ENCODE measurements at regions not wholly inside any gene's neighbourhood (a gene's known extent, or its start where the extent isn't known, plus 50 kb on each side); places are given as distances from the start of the nearest gene placed in this dataset.

- TF ChIP-seq CTCF (IDR thresholded peaks at IDR 0.05) = no peak
- no peak for TF ChIP-seq EP300 (IDR thresholded peaks at IDR 0.05)
- no peak for TF ChIP-seq POLR2A (IDR thresholded peaks at IDR 0.05)
- Histone ChIP-seq H3K36me3 (no peaks in the 10 kb centered on the region), H3K27ac (no peak overlapping the region), H3K27me3 (no peaks in the 10 kb centered on the region), H3K9me3 (no peaks in the 10 kb centered on the region), H3K4me3 (no peak overlapping the region), H3K4me1 (no peaks in the 10 kb centered on the region)
- DNase-seq (ENCODE audit: low spot score in 2 of 2) = no peak
- WGBS, 2 donors = 88 to 95% methylated on average over 1 of the region's 1 CpG
Observed at GRCh38 chr15:47917881-47918280, 200.6 kb downstream of the SEMA6D start.

- WGBS, 2 donors = 75 to 82% methylated on average over 3 of the region's 3 CpGs
- H3K4me1 ChIP-seq = no peaks in the 10 kb centered on the region
- H3K27ac ChIP-seq = no peak overlapping the region
- no peaks in the 10 kb centered on the region for H3K27me3 ChIP-seq
- TF ChIP-seq EP300 (IDR thresholded peaks at IDR 0.05) = no peak
- TF ChIP-seq POLR2A (IDR thresholded peaks at IDR 0.05) = no peak
- TF ChIP-seq CTCF (IDR thresholded peaks at IDR 0.05) = no peak
- no peaks in the 10 kb centered on the region for H3K36me3 ChIP-seq
- H3K4me3 ChIP-seq = no peak overlapping the region
- no peaks in the 10 kb centered on the region for H3K9me3 ChIP-seq
- DNase-seq (ENCODE audit: low spot score in 2 of 2) = no peak
Observed at GRCh38 chr15:47918877-47919276, 201.6 kb downstream of the SEMA6D start.

GRCh38 chr15:47924381-47924780, 196.4 kb upstream of the SLC24A5 start:
- no peaks in the 10 kb centered on the region for H3K9me3 ChIP-seq
- DNase-seq (ENCODE audit: low spot score in 2 of 2) = no peak
- 54 to 66% methylated on average over 4 of the region's 4 CpGs for whole genome bisulfite sequencing, 2 donors
- no peak overlapping the region for H3K27ac ChIP-seq
- TF ChIP-seq CTCF (IDR thresholded peaks at IDR 0.05) = no peak
- TF ChIP-seq POLR2A (IDR thresholded peaks at IDR 0.05) = no peak
- TF ChIP-seq EP300 (IDR thresholded peaks at IDR 0.05) = no peak
- H3K4me1 ChIP-seq = no peaks in the 10 kb centered on the region
- no peak overlapping the region for H3K4me3 ChIP-seq
- H3K36me3 ChIP-seq = no peaks in the 10 kb centered on the region
- no peaks in the 10 kb centered on the region for H3K27me3 ChIP-seq

GRCh38 chr15:47929138-47929803, 191.5 kb upstream of the SLC24A5 start:
- H3K27ac ChIP-seq = no peak overlapping the region
- no peak overlapping the region for H3K4me3 ChIP-seq
- no peaks in the 10 kb centered on the region for H3K9me3 ChIP-seq
- H3K4me1 ChIP-seq = no peaks in the 10 kb centered on the region
- H3K36me3 ChIP-seq = no peaks in the 10 kb centered on the region
- no peak for DNase-seq (ENCODE audit: low spot score in 2 of 2)
- WGBS, 2 donors = 82 to 94% methylated on average over 6 of the region's 6 CpGs
- TF ChIP-seq EP300 (IDR thresholded peaks at IDR 0.05) (no peak), CTCF (IDR thresholded peaks at IDR 0.05) (no peak), POLR2A (IDR thresholded peaks at IDR 0.05) (no peak)
- H3K27me3 ChIP-seq = no peaks in the 10 kb centered on the region

- TF ChIP-seq POLR2A (IDR thresholded peaks at IDR 0.05) (no peak), CTCF (IDR thresholded peaks at IDR 0.05) (no peak), EP300 (IDR thresholded peaks at IDR 0.05) (no peak)
- H3K4me1 ChIP-seq = no peaks in the 10 kb centered on the region
- no peak overlapping the region for H3K27ac ChIP-seq
- no peak for DNase-seq (ENCODE audit: low spot score in 2 of 2)
- H3K4me3 ChIP-seq = no peak overlapping the region
- no peaks in the 10 kb centered on the region for H3K9me3 ChIP-seq
- H3K36me3 ChIP-seq = no peaks in the 10 kb centered on the region
- no peaks in the 10 kb centered on the region for H3K27me3 ChIP-seq
- WGBS, 2 donors = 53 to 77% methylated on average over 3 of the region's 3 CpGs
Observed at GRCh38 chr15:47932261-47932660, 188.5 kb upstream of the SLC24A5 start.
